GM12874 (cell line): ENCODE measurements at regions not wholly inside any gene's neighbourhood (a gene's known extent, or its start where the extent isn't known, plus 50 kb on each side); places are given as distances from the start of the nearest gene placed in this dataset.

Source experiments
- TF ChIP-seq, protein P1 (sequence below): IDR thresholded peaks from 2 replicates; pipeline ENCODE4 v1.5.1; 2011; ENCODE audit warnings: low read depth, mild to moderate bottlenecking, control low read depth, low read length, moderate library complexity; ENCODE audit not compliant: insufficient read depth

GRCh38 chr2:89842180-89842908 lies 1150.9 kb downstream of the RPIA start:
- TF ChIP-seq, protein P1, sequence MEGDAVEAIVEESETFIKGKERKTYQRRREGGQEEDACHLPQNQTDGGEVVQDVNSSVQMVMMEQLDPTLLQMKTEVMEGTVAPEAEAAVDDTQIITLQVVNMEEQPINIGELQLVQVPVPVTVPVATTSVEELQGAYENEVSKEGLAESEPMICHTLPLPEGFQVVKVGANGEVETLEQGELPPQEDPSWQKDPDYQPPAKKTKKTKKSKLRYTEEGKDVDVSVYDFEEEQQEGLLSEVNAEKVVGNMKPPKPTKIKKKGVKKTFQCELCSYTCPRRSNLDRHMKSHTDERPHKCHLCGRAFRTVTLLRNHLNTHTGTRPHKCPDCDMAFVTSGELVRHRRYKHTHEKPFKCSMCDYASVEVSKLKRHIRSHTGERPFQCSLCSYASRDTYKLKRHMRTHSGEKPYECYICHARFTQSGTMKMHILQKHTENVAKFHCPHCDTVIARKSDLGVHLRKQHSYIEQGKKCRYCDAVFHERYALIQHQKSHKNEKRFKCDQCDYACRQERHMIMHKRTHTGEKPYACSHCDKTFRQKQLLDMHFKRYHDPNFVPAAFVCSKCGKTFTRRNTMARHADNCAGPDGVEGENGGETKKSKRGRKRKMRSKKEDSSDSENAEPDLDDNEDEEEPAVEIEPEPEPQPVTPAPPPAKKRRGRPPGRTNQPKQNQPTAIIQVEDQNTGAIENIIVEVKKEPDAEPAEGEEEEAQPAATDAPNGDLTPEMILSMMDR = no peak

DNA sequence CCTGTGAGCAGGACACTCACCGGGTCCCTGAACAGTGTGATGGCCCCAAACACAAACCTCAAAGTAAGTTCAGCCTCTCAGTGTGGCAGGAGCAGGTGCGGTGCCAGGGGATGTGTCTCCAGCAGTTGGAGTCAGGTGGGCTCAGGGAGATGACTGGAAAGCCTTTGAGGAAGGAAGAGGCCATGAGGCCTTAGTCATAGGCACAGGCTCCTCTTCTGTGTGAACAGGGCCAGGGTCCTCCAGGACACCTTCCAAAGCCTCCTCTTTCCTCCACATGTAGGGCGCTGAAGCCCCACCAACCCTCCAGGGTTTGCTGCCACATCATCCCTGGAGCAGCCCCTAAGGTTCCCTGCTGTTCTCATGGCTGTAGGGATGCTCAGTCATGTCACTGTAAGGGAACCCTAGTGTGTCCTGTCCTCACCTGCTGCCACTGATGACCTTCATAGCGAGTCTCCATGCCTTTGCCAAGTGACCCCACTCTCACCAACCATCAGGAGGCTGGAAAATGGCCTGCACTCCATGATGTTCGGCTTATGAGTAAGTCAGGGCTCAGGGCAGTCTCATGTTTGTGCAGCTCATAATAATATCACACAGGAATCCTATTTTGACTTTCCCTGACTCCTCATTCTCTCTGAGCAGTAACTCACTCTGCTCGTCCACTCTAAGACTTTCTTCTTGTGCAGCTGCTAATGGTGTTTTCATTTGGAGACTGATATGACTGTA lies 1152.9 kb downstream of the RPIA start:
- TF ChIP-seq, protein P1 = no peak

- TF ChIP-seq, protein P1 = no peak
These were observed 1154.1 kb downstream of the RPIA start for GRCh38 chr2:89845532-89845931.

DNA sequence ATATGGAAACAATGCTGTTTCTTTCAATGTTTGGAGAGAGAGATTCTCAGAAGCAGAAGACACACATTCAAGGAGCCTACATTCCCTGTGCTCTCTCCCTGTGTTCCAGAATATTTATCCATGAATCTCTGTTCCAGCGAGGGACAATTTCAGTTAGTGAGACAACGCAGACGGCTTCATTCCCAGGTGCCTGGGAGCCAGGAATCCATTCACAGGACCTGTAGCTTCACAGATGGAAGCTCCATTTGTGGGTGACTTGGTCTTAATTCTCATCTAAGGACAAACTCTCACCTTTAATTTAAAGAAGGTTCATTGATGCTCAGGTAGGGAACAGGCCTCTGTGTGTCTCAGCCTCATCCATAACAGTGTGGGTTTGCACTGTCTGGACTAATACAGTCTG lies 1156.6 kb downstream of the RPIA start:
- TF ChIP-seq, protein P1 = no peak

- TF ChIP-seq, protein P1 = no peak
These were observed 1157.4 kb downstream of the RPIA start for GRCh38 chr2:89848763-89849368.

DNA sequence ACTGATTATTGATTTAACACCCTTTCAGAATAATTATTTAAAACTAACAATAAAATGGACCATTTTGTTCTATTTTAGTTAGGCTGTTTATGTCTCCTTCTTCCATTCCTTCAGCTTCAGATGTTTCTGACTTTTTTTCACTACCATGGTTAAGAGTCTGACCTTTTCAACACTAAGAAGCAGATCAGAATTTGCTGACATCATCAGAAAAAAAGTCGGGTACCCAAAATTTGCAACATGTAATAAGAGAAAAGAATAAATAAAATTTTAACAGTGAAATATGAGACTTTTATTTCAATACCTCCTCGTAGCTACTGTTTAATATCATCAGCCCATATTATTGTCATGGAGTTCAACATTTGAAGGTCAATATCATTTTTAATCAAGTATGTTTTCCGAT lies 1158.3 kb downstream of the RPIA start:
- TF ChIP-seq, protein P1 = no peak

DNA sequence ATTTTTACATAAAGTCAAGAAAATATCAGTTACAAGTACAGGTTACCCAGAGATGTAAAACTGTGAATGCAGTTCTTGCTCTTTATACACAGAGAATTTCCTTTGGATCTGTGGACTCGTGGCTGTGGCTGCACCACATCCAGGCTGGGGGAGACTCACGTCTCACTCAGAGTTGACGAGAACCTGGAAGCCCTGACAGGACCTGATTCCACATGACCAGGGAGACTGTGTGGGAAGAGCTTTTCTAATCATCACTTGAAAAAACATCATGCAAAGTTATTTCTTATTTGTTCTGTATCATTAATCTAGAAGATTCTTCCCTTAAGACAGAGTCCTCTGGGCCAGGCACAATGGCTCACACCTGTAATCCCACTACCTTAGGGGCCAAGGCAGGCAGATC lies 1159.0 kb downstream of the RPIA start:
- TF ChIP-seq, protein P1 = no peak
